GM19455 (cell line): ENCODE measurements at regions not wholly inside any gene's neighbourhood (a gene's known extent, or its start where the extent isn't known, plus 50 kb on each side); places are given as distances from the start of the nearest gene placed in this dataset.

Experiments
- ATAC-seq: cut with Tn5 transposase; IDR thresholded peaks from one replicate; pipeline ENCODE4 v1.9.1; 2021; ENCODE audit not compliant: unreplicated experiment

GRCh38 chr9:126088336-126088735, 238.3 kb upstream of the MVB12B start:
- no peak for ATAC-seq

- no peak for ATAC-seq
Observed at GRCh38 chr9:126089789-126090188, 236.8 kb upstream of the MVB12B start.

DNA sequence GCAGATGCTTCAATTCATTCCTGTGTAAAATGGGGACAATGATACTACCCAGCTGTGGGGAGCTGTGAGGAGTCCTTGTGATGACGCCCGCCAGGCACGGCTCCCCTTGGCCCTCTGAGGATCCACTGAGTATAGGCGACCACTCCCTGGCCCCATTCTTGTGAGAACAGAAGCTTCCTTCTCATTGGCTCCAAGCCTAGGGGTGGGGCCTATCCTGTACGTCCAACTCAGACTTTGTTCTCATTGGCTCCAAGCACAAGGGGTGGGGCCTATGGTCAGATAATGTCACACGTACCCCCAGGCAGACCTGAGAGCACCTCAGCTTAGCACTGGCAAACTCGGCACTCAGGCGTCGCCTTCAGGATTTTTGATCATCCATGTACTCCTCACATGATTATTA, 232.9 kb upstream of the MVB12B start:
- ATAC-seq, result no peak

- no peak for ATAC-seq
Observed at GRCh38 chr9:126095546-126096190, 231.0 kb upstream of the MVB12B start.

DNA sequence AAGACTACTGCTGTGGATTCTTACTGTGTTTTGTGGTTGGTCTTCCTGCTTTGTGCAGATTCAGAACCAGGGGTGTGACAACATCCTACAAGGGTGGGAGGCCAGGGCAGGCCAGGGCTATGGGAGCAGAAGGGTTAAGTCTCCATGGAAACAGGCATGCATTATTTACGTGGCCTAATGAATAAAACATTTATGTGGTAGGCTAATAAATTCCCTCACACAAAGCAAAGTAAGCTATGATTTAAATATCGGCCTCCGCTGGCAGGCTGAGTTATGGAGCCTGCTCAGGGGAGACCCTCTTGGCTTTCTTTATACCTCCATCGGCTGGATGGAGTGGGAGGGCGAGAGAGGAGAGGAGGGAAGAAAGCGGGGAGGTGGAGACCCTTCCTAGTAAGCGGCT, 230.3 kb upstream of the MVB12B start:
- no peak for ATAC-seq

- no peak for ATAC-seq
Observed at GRCh38 chr9:126097679-126098078, 228.9 kb upstream of the MVB12B start.

- ATAC-seq, result no peak
Observed at GRCh38 chr9:126106404-126106803, 220.2 kb upstream of the MVB12B start.

GRCh38 chr9:126107693-126108092, 218.9 kb upstream of the MVB12B start:
- no peak for ATAC-seq

DNA sequence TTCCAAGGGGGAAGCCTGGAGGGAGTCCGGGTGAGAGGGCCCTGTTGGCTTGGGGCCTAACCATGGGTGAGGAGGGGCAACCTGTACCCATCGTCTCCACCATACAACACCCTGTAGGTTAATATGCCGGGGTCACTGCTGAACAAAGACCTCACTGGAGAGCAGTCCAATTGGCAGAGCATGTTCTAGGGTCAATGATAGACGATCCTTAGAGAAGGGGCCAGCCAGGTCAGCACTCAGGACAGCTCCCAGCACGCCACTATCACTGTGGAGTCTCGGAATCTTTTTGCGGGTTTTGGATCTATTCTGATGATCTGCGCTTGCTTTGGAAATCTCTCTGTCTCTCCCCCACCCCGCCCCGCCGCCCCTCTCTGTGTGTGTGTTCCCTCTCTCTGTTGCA, 218.4 kb upstream of the MVB12B start:
- no peak for ATAC-seq

GRCh38 chr9:126109575-126109974, 217.1 kb upstream of the MVB12B start:
- ATAC-seq, result no peak

- no peak for ATAC-seq
Observed at GRCh38 chr9:126111556-126111955, 215.1 kb upstream of the MVB12B start.

DNA sequence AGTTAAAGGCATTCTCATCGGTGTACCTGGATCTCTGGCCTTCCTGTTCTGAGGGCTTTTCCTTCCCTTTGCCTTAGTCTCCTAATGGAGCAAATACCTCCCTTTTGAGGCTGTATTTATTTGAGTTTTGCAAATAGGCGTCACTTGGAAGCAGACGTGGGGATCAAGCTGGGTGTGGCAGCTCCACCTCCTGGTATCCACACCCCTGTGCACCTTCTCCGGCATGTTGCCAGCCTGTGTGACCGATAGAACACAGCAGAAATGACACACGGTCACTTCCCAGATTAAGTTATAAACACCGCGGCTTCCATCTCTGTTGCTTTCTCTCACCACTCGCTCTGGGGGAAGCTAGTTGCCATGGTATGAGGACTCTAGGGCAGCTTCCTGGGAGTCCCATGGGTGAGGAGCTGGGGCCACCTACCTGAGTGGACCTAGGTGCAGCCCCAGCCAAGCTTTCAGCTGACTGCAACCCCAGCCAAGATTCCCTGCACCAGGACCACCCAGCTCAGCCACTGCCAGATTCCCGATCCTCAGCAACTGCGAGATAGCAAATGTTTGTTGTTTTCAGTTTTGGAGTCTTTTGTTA, 214.4 kb upstream of the MVB12B start:
- ATAC-seq, result no peak

- ATAC-seq, result no peak
Observed at GRCh38 chr9:126113176-126113575, 213.5 kb upstream of the MVB12B start.

- no peak for ATAC-seq
Observed at GRCh38 chr9:126113756-126114408, 212.7 kb upstream of the MVB12B start.

DNA sequence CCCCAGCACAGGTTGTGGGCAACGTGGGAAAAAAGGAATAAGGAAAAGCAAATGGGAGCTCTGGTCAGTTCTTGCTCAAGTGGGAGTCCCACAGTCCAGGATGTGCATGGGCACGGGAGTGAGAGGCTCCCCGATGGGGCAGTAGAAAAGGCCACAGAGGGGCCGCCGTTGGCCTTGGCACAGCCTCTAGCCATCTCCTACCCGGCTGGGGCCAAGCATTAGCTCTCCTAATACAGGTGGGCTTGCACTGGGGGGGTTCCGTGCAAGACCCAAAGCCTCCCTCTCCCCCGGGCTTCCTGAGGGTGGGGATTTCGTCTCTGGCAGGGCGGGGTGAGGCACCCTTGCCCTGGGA, 212.2 kb upstream of the MVB12B start:
- ATAC-seq, result no peak

DNA sequence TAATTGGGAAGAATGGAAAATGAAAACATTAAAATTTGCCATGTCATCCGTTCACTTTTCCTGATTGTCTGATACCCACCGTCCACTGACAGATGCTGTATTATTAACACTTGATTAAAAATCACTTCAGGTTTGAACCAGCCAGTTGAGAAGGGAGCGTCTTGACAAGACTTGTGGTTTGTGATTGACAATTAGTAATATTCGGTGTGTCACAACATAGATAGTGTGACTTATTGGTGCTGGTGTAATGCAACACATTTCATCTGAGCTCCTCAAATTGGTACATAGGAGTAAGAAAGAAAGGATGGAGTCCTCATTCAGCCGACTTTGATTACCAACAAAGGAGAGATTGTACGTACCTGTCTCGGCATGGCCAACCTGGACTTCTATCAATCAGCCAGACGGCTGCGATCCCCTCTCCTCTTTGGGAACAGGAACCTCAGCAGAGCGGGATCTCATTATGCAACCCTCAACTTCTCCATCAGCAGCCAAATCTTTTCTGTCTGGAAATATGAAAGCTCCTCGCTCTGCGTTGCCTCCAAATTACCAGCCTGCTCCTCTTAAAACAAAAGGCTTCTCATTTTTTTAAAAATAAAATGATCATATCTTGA, 211.7 kb upstream of the MVB12B start:
- no peak for ATAC-seq

DNA sequence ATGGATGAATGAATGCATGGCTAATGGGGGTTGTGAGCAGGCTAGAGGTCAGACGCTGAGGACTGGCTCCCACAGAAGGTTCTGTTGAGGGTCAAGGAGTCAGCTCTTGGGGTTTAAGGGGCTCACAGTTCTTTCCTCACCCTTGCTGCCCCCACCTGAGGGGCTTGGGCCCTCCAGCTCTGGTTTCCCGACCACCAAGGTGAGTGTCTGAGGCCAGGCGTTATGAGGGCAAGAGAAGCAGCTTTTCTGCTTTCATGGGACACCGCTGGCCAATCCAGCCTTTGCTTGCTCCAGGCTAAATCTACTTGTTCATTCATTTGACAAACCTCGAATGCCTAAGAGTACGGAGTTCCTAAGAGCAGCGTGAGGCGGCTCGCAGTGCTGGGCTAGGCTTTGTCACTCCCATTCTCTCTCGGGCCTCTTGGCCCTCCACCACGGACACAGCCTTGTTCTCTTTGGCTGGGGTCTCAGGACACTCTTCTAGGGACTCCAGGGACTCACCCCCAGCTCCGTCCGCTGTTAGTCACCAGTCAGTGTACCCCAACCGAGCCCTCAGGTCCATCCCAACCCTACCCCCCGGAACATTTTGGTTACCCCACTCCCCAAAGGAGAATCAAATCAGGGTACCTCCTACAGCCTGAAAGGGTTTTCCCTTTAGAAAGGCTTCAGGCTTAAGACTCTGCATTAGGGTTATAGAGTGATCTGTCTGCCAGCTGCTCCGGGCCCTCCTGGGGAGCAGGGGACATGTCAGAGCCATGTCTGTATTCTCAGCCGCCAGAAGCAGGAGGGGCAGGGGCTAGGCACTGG, 210.1 kb upstream of the MVB12B start:
- ATAC-seq, result no peak

GRCh38 chr9:126117158-126117425, 209.5 kb upstream of the MVB12B start:
- no peak for ATAC-seq

DNA sequence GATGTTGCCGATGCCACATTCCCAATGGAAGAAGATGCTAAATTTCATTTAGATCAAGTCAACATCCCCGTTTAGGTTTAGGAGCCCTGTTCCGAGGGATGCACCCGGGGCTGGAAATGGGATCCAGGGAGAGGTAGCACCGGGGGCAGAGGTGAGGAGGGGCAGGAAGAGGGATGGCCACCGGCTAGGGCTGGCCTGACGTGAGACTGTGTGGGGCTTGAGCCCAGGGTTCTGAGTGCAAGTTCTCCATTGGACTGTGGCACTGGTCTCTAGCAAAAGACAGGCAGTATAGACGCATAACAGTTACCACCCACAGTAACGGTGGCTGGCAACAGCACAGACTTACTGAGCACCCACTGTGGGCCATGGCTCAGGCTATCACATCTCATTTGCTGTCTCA, 209.0 kb upstream of the MVB12B start:
- no peak for ATAC-seq

GRCh38 chr9:126119731-126120130, 206.9 kb upstream of the MVB12B start:
- no peak for ATAC-seq

DNA sequence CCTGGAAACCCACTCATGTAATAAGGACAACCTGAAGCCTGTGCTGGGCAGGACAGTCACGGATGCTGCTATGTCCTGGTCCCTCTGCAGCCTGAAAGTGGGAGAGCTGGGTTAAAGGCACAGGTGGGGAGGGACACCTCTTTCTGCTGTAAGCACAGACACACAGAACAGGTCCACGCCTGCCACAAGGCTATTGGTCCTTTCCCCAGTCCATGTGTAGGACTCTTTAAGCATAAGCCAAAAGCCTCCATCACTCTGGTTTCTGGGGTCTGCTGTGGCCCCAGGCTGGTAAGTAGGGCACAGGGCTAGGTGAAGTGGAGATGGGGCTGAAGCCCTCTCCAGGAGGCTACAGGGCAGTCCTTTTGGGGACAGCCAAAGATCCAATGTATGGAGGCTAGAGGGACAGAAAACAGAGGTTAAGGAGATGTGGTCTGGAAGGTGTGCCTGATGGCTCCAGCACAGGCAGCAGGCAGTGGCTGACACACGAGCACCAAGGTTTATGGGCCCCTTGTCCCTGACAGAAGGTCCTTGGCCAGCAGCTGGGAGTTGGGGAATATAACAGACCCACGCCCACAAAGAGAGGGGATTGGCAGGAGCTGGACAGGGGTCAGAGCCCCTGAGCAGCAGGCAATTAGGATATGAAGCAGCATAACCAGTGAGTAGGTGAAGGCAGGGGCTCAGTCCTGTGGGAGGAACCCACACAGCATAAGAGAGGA, 203.6 kb upstream of the MVB12B start:
- no peak for ATAC-seq
